ENCODE measurements at regions not wholly inside any gene's neighbourhood (a gene's known extent, or its start where the extent isn't known, plus 50 kb on each side); places are given as distances from the start of the nearest gene placed in this dataset.

GRCh38 chr6:39999006-39999867, 65.0 kb upstream of the MOCS1 start:
- DNase-seq (ENCODE audit: low spot score): no peak
- peaks cover 0 to 22% of the 10 kb centered on the region in 2 donors for H3K9me3 ChIP-seq
- H3K27me3 ChIP-seq: no peaks in the 10 kb centered on the region
- TF ChIP-seq CTCF (IDR thresholded peaks at IDR 0.05): no peak
- H3K27ac ChIP-seq: no peak overlapping the region
- H3K36me3 ChIP-seq: no peaks in the 10 kb centered on the region
- H3K4me1 ChIP-seq: no peaks in the 10 kb centered on the region
- H3K4me3 ChIP-seq: no peak overlapping the region

GRCh38 chr6:39998126-39998525, 63.9 kb upstream of the MOCS1 start:
- H3K4me3 ChIP-seq: no peak overlapping the region
- no peaks in the 10 kb centered on the region for H3K27me3 ChIP-seq
- no peak overlapping the region for H3K27ac ChIP-seq
- no peaks in the 10 kb centered on the region for H3K36me3 ChIP-seq
- H3K9me3 ChIP-seq: peaks cover 0 to 33% of the 10 kb centered on the region in 2 donors
- no peak for TF ChIP-seq CTCF (IDR thresholded peaks at IDR 0.05)
- no peaks in the 10 kb centered on the region for H3K4me1 ChIP-seq
- no peak for DNase-seq (ENCODE audit: low spot score)

GRCh38 chr6:39997101-39997635, 62.9 kb upstream of the MOCS1 start:
- Histone ChIP-seq H3K27ac (no peak overlapping the region), H3K4me3 (no peak overlapping the region), H3K36me3 (no peaks in the 10 kb centered on the region), H3K4me1 (no peaks in the 10 kb centered on the region), H3K27me3 (no peaks in the 10 kb centered on the region), H3K9me3 (peaks cover 0 to 43% of the 10 kb centered on the region in 2 donors)
- DNase-seq (ENCODE audit: low spot score): no peak
- no peak for TF ChIP-seq CTCF (IDR thresholded peaks at IDR 0.05)

- Histone ChIP-seq H3K4me1 (no peaks in the 10 kb centered on the region), H3K4me3 (no peak overlapping the region), H3K9me3 (peaks cover 0 to 48% of the 10 kb centered on the region in 2 donors), H3K27me3 (no peaks in the 10 kb centered on the region), H3K36me3 (no peaks in the 10 kb centered on the region), H3K27ac (no peak overlapping the region)
- TF ChIP-seq CTCF (IDR thresholded peaks at IDR 0.05): no peak
- no peak for DNase-seq (ENCODE audit: low spot score)
These were observed 61.4 kb upstream of the MOCS1 start for GRCh38 chr6:39995633-39996032.

- Histone ChIP-seq H3K4me1 (no peaks in the 10 kb centered on the region), H3K9me3 (peaks cover 0 to 31% of the 10 kb centered on the region in 2 donors), H3K4me3 (no peak overlapping the region), H3K27me3 (no peaks in the 10 kb centered on the region), H3K27ac (no peak overlapping the region), H3K36me3 (no peaks in the 10 kb centered on the region)
- DNase-seq (ENCODE audit: low spot score): no peak
- TF ChIP-seq CTCF (IDR thresholded peaks at IDR 0.05): no peak
These were observed 58.8 kb upstream of the MOCS1 start for GRCh38 chr6:39992861-39993622.

Data from right atrium auricular region (tissue), 2 donors.